GM12891 (cell line): ENCODE measurements at regions not wholly inside any gene's neighbourhood (a gene's known extent, or its start where the extent isn't known, plus 50 kb on each side); places are given as distances from the start of the nearest gene placed in this dataset.

ENCODE experiments used
- PAX5 ChIP-seq: IDR thresholded peaks from 2 replicates; pipeline ENCODE4 v1.6.1; 2011; ENCODE audit warnings: low read length, moderate library complexity, mild to moderate bottlenecking; ENCODE audit not compliant: insufficient read depth, severe bottlenecking
- POLR2A ChIP-seq: IDR thresholded peaks from 2 replicates; pipeline ENCODE4 v1.6.1; 2011; ENCODE audit warnings: low read depth, low read length, control low read depth
- POLR2AphosphoS5 ChIP-seq: IDR thresholded peaks from 2 replicates; pipeline ENCODE4 v1.6.1; 2011; ENCODE audit warnings: low read depth, low read length, control low read depth
- SPI1 ChIP-seq: IDR thresholded peaks from 2 replicates; pipeline ENCODE4 v1.6.1; 2011; ENCODE audit warnings: low read depth, low read length, control low read depth
- TAF1 ChIP-seq: IDR thresholded peaks from 2 replicates; pipeline ENCODE4 v1.6.1; 2011; ENCODE audit warnings: low read depth, low read length, control low read depth

GRCh38 chr7:113010377-113010776, 76.2 kb downstream of the GPR85 start:
- TF ChIP-seq POLR2A (no peak), POLR2AphosphoS5 (no peak), TAF1 (no peak), SPI1 (no peak), PAX5 (no peak)
